Central memory CD8-positive, alpha-beta T cell (primary cell): ENCODE measurements at regions not wholly inside any gene's neighbourhood (a gene's known extent, or its start where the extent isn't known, plus 50 kb on each side); places are given as distances from the start of the nearest gene placed in this dataset.

Source experiments
- ATAC-seq: fragments of 150-1000 bp; cut with Tn5 transposase; replicated peaks from 2 replicates; pipeline ENCODE4 v1.10.0; 2022; ENCODE audit warnings: mild to moderate bottlenecking, moderate FRiP score, moderate number of reproducible peaks; ENCODE audit not compliant: poor library complexity, severe bottlenecking; ENCODE audit errors: extremely low read depth
- DNase-seq, 2 donors: peaks; one replicate each; pipeline ENCODE4 v3.0.0; 2021; ENCODE audit warnings: low spot score in 2 of 2
- H3K27ac Mint-ChIP-seq: one replicate; pipeline ENCODE4 v1.8.0; 2022; ENCODE audit warnings: low read depth, mild to moderate bottlenecking, moderate library complexity, mixed read lengths
- H3K27me3 Mint-ChIP-seq: one replicate; pipeline ENCODE4 v1.8.0; 2022; ENCODE audit warnings: mixed read lengths
- H3K36me3 Mint-ChIP-seq: one replicate; pipeline ENCODE4 v1.8.0; 2022; ENCODE audit warnings: mild to moderate bottlenecking, moderate library complexity, mixed read lengths; ENCODE audit not compliant: insufficient read depth
- H3K4me1 Mint-ChIP-seq: one replicate; pipeline ENCODE4 v1.8.0; 2022; ENCODE audit warnings: mixed read lengths
- H3K4me3 Mint-ChIP-seq: one replicate; pipeline ENCODE4 v1.8.0; 2022; ENCODE audit warnings: mild to moderate bottlenecking, moderate library complexity, mixed read lengths
- H3K9me3 Mint-ChIP-seq: one replicate; pipeline ENCODE4 v1.8.0; 2022; ENCODE audit warnings: mixed read lengths

- Mint-ChIP-seq H3K4me1 (no peaks in the 10 kb centered on the region), H3K27me3 (peaks cover 90% of the 10 kb centered on the region), H3K27ac (no peak overlapping the region), H3K4me3 (no peak overlapping the region), H3K9me3 (no peaks in the 10 kb centered on the region), H3K36me3 (no peaks in the 10 kb centered on the region)
- ATAC-seq (no peak), DNase-seq (no peak)
These were observed 50.8 kb upstream of the ELF5 start for GRCh38 chr11:34564406-34564805.

- Mint-ChIP-seq H3K4me3 (no peak overlapping the region), H3K9me3 (no peaks in the 10 kb centered on the region), H3K36me3 (no peaks in the 10 kb centered on the region), H3K4me1 (no peaks in the 10 kb centered on the region), H3K27ac (no peak overlapping the region), H3K27me3 (peaks cover 90% of the 10 kb centered on the region)
- no peak for ATAC-seq
- no peak for DNase-seq
These were observed 51.2 kb upstream of the ELF5 start for GRCh38 chr11:34564807-34565241.

- Mint-ChIP-seq H3K36me3 (no peaks in the 10 kb centered on the region), H3K4me3 (no peak overlapping the region), H3K27me3 (peaks cover 90% of the 10 kb centered on the region), H3K27ac (no peak overlapping the region), H3K4me1 (no peaks in the 10 kb centered on the region), H3K9me3 (no peaks in the 10 kb centered on the region)
- ATAC-seq = no peak
- no peak for DNase-seq
These were observed 52.0 kb upstream of the ELF5 start for GRCh38 chr11:34565417-34566207.

GRCh38 chr11:34566208-34566551 is 52.6 kb upstream of the ELF5 start:
- Mint-ChIP-seq H3K4me1 (no peaks in the 10 kb centered on the region), H3K27me3 (peaks cover 90% of the 10 kb centered on the region), H3K27ac (no peak overlapping the region), H3K9me3 (no peaks in the 10 kb centered on the region), H3K4me3 (no peak overlapping the region), H3K36me3 (no peaks in the 10 kb centered on the region)
- ATAC-seq = no peak
- DNase-seq = no peak

- DNase-seq (no peak), ATAC-seq (no peak)
- H3K4me3 Mint-ChIP-seq = no peak overlapping the region
- no peaks in the 10 kb centered on the region for H3K36me3 Mint-ChIP-seq
- H3K4me1 Mint-ChIP-seq = no peaks in the 10 kb centered on the region
- peaks cover 90% of the 10 kb centered on the region for H3K27me3 Mint-ChIP-seq
- H3K9me3 Mint-ChIP-seq = no peaks in the 10 kb centered on the region
- no peak overlapping the region for H3K27ac Mint-ChIP-seq
These were observed 53.1 kb upstream of the ELF5 start for GRCh38 chr11:34566736-34567135.

- Mint-ChIP-seq H3K9me3 (no peaks in the 10 kb centered on the region), H3K27me3 (peaks cover 87% of the 10 kb centered on the region), H3K36me3 (no peaks in the 10 kb centered on the region), H3K4me3 (no peak overlapping the region), H3K27ac (no peak overlapping the region), H3K4me1 (no peaks in the 10 kb centered on the region)
- DNase-seq = no peak
- ATAC-seq = no peak
These were observed 53.2 kb upstream of the EHF start for GRCh38 chr11:34567733-34568132.

GRCh38 chr11:34570584-34570983 is 50.3 kb upstream of the EHF start:
- no peak for DNase-seq
- Mint-ChIP-seq H3K9me3 (no peaks in the 10 kb centered on the region), H3K27ac (no peak overlapping the region), H3K36me3 (no peaks in the 10 kb centered on the region), H3K27me3 (peaks cover 82% of the 10 kb centered on the region), H3K4me1 (no peaks in the 10 kb centered on the region), H3K4me3 (no peak overlapping the region)
- ATAC-seq = no peak
